ENCODE measurements at regions not wholly inside any gene's neighbourhood (a gene's known extent, or its start where the extent isn't known, plus 50 kb on each side); places are given as distances from the start of the nearest gene placed in this dataset.

GRCh38 chr2:16256601-16257321 lies 316.4 kb downstream of the MYCN start:
- Mint-ChIP-seq H3K27me3 (ENCODE audit: unreplicated experiment) (peaks cover 2% of the 10 kb centered on the region), H3K4me3 (ENCODE audit: unreplicated experiment) (no peak overlapping the region), H3K9me3 (ENCODE audit: unreplicated experiment) (no peaks in the 10 kb centered on the region), H3K4me1 (ENCODE audit: unreplicated experiment) (no peaks in the 10 kb centered on the region), H3K27ac (ENCODE audit: unreplicated experiment) (no peak overlapping the region), H3K36me3 (ENCODE audit: low read depth, unreplicated experiment) (no peaks in the 10 kb centered on the region)
- DNase-seq (ENCODE audit: low spot score) = no peak
- no peak for TF ChIP-seq CTCF (IDR thresholded peaks at IDR 0.05; ENCODE audit: unreplicated experiment)

- no peaks in the 10 kb centered on the region for H3K36me3 Mint-ChIP-seq (ENCODE audit: low read depth, unreplicated experiment)
- no peak overlapping the region for H3K27ac Mint-ChIP-seq (ENCODE audit: unreplicated experiment)
- H3K4me3 Mint-ChIP-seq (ENCODE audit: unreplicated experiment) = no peak overlapping the region
- no peaks in the 10 kb centered on the region for H3K9me3 Mint-ChIP-seq (ENCODE audit: unreplicated experiment)
- TF ChIP-seq CTCF (IDR thresholded peaks at IDR 0.05; ENCODE audit: unreplicated experiment) = no peak
- H3K4me1 Mint-ChIP-seq (ENCODE audit: unreplicated experiment) = no peaks in the 10 kb centered on the region
- peaks cover 2% of the 10 kb centered on the region for H3K27me3 Mint-ChIP-seq (ENCODE audit: unreplicated experiment)
- no peak for DNase-seq (ENCODE audit: low spot score)
Observed at GRCh38 chr2:16255120-16255519, 314.8 kb downstream of the MYCN start.

- Mint-ChIP-seq H3K9me3 (ENCODE audit: unreplicated experiment) (no peaks in the 10 kb centered on the region), H3K4me3 (ENCODE audit: unreplicated experiment) (no peak overlapping the region), H3K27ac (ENCODE audit: unreplicated experiment) (no peak overlapping the region), H3K4me1 (ENCODE audit: unreplicated experiment) (no peaks in the 10 kb centered on the region), H3K36me3 (ENCODE audit: low read depth, unreplicated experiment) (no peaks in the 10 kb centered on the region), H3K27me3 (ENCODE audit: unreplicated experiment) (peaks cover 2% of the 10 kb centered on the region)
- DNase-seq (ENCODE audit: low spot score) = no peak
- TF ChIP-seq CTCF (IDR thresholded peaks at IDR 0.05; ENCODE audit: unreplicated experiment) = no peak
Observed at GRCh38 chr2:16254356-16254965, 314.1 kb downstream of the MYCN start.

GRCh38 chr2:16253291-16253690 lies 312.9 kb downstream of the MYCN start:
- H3K27ac Mint-ChIP-seq (ENCODE audit: unreplicated experiment) = no peak overlapping the region
- TF ChIP-seq CTCF (IDR thresholded peaks at IDR 0.05; ENCODE audit: unreplicated experiment) = no peak
- no peak for DNase-seq (ENCODE audit: low spot score)
- no peaks in the 10 kb centered on the region for H3K9me3 Mint-ChIP-seq (ENCODE audit: unreplicated experiment)
- no peak overlapping the region for H3K4me3 Mint-ChIP-seq (ENCODE audit: unreplicated experiment)
- no peaks in the 10 kb centered on the region for H3K36me3 Mint-ChIP-seq (ENCODE audit: low read depth, unreplicated experiment)
- H3K27me3 Mint-ChIP-seq (ENCODE audit: unreplicated experiment) = peaks cover 2% of the 10 kb centered on the region
- H3K4me1 Mint-ChIP-seq (ENCODE audit: unreplicated experiment) = peaks cover 3% of the 10 kb centered on the region

GRCh38 chr2:16252891-16253290 lies 312.5 kb downstream of the MYCN start:
- Mint-ChIP-seq H3K9me3 (ENCODE audit: unreplicated experiment) (no peaks in the 10 kb centered on the region), H3K27me3 (ENCODE audit: unreplicated experiment) (peaks cover 2% of the 10 kb centered on the region), H3K4me3 (ENCODE audit: unreplicated experiment) (no peak overlapping the region), H3K36me3 (ENCODE audit: low read depth, unreplicated experiment) (no peaks in the 10 kb centered on the region), H3K4me1 (ENCODE audit: unreplicated experiment) (peaks cover 3% of the 10 kb centered on the region), H3K27ac (ENCODE audit: unreplicated experiment) (no peak overlapping the region)
- DNase-seq (ENCODE audit: low spot score) = no peak
- no peak for TF ChIP-seq CTCF (IDR thresholded peaks at IDR 0.05; ENCODE audit: unreplicated experiment)

Data from endothelial cell (in vitro differentiated cells).